Breast epithelium (tissue), 3 donors: ENCODE measurements at regions not wholly inside any gene's neighbourhood (a gene's known extent, or its start where the extent isn't known, plus 50 kb on each side); places are given as distances from the start of the nearest gene placed in this dataset.

Source experiments
- CTCF ChIP-seq, 3 donors: fragments of 450-650 bp; IDR thresholded peaks; one replicate each; pipeline ENCODE4 v1.5.1; 2016 to 2017; ENCODE audit warnings: antibody characterized with exemption in 3 of 3, mild to moderate bottlenecking in 3 of 3, moderate library complexity in 3 of 3
- POLR2A ChIP-seq: fragments of 450-650 bp; IDR thresholded peaks from one replicate; pipeline ENCODE4 v1.6.1; 2016; ENCODE audit warnings: antibody characterized with exemption, mild to moderate bottlenecking, moderate library complexity
- POLR2AphosphoS5 ChIP-seq, 3 donors: sonication (generic); formaldehyde crosslinking; IDR thresholded peaks; one replicate each; pipeline ENCODE4 v1.6.1; 2017; ENCODE audit warnings: antibody characterized with exemption in 3 of 3

DNA sequence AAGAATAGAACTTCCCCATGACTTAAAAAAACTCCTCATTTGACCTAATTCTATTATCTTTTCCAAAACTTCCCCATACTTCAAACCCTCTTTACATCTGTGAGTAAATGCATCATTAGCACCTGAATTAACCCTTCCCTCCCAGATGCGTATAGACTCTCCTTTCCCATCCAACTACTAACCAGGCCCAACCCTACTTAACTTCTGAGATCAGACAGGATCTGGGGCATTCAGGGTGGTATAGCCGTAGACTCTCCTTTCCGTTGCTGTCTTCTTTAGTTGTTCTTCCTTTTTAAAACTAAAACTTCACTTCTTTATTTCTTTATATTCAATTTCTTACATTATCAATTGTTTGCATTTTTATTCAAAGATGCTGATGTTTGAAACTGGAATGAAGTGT, 165.2 kb downstream of the SLCO4C1 start:
- TF ChIP-seq POLR2A, result no peak
- no peak for TF ChIP-seq CTCF (IDR thresholded peaks at IDR 0.05)
- TF ChIP-seq POLR2AphosphoS5 (IDR thresholded peaks at IDR 0.05), result no peak
